ENCODE measurements at regions not wholly inside any gene's neighbourhood (a gene's known extent, or its start where the extent isn't known, plus 50 kb on each side); places are given as distances from the start of the nearest gene placed in this dataset.

GRCh38 chr3:148068466-148068865 is 629.2 kb upstream of the AGTR1 start:
- no CpG with 5 or more reads among the region's 1 CpG for WGBS (ENCODE audit: insufficient coverage)
- no peak for DNase-seq
- H3K36me3 ChIP-seq (ENCODE audit: control insufficient read depth, insufficient read depth, low read length): no peaks in the 10 kb centered on the region
- no peaks in the 10 kb centered on the region for H3K4me1 ChIP-seq (ENCODE audit: control insufficient read depth, insufficient read depth, low read length)
- H3K27ac ChIP-seq (ENCODE audit: low read length): no peak overlapping the region
- H3K4me3 ChIP-seq (ENCODE audit: low read length): no peak overlapping the region
- H3K27me3 ChIP-seq (ENCODE audit: control insufficient read depth, insufficient read depth, low read length): no peaks in the 10 kb centered on the region
- no peaks in the 10 kb centered on the region for H3K9me3 ChIP-seq (replicated peaks; ENCODE audit: control insufficient read depth, low read depth, low read length)

GRCh38 chr3:148070041-148070440 is 627.7 kb upstream of the AGTR1 start:
- H3K4me1 ChIP-seq (ENCODE audit: control insufficient read depth, insufficient read depth, low read length): no peaks in the 10 kb centered on the region
- no peak overlapping the region for H3K27ac ChIP-seq (ENCODE audit: low read length)
- no peak for DNase-seq
- no peaks in the 10 kb centered on the region for H3K9me3 ChIP-seq (replicated peaks; ENCODE audit: control insufficient read depth, low read depth, low read length)
- H3K36me3 ChIP-seq (ENCODE audit: control insufficient read depth, insufficient read depth, low read length): no peaks in the 10 kb centered on the region
- no peaks in the 10 kb centered on the region for H3K27me3 ChIP-seq (ENCODE audit: control insufficient read depth, insufficient read depth, low read length)
- WGBS (ENCODE audit: insufficient coverage): no CpG with 5 or more reads among the region's 3 CpGs
- no peak overlapping the region for H3K4me3 ChIP-seq (ENCODE audit: low read length)

- no peaks in the 10 kb centered on the region for H3K27me3 ChIP-seq (ENCODE audit: control insufficient read depth, insufficient read depth, low read length)
- no peak overlapping the region for H3K27ac ChIP-seq (ENCODE audit: low read length)
- no peaks in the 10 kb centered on the region for H3K4me1 ChIP-seq (ENCODE audit: control insufficient read depth, insufficient read depth, low read length)
- H3K9me3 ChIP-seq (replicated peaks; ENCODE audit: control insufficient read depth, low read depth, low read length): no peaks in the 10 kb centered on the region
- no CpG with 5 or more reads among the region's 4 CpGs for WGBS (ENCODE audit: insufficient coverage)
- H3K4me3 ChIP-seq (ENCODE audit: low read length): no peak overlapping the region
- no peaks in the 10 kb centered on the region for H3K36me3 ChIP-seq (ENCODE audit: control insufficient read depth, insufficient read depth, low read length)
- DNase-seq: no peak
Measured at GRCh38 chr3:148073721-148074456, 623.8 kb upstream of the AGTR1 start.

GRCh38 chr3:148074946-148075345 is 622.8 kb upstream of the AGTR1 start:
- Histone ChIP-seq H3K9me3 (replicated peaks; ENCODE audit: control insufficient read depth, low read depth, low read length) (no peaks in the 10 kb centered on the region), H3K4me1 (ENCODE audit: control insufficient read depth, insufficient read depth, low read length) (no peaks in the 10 kb centered on the region), H3K4me3 (ENCODE audit: low read length) (no peak overlapping the region), H3K27ac (ENCODE audit: low read length) (no peak overlapping the region), H3K36me3 (ENCODE audit: control insufficient read depth, insufficient read depth, low read length) (no peaks in the 10 kb centered on the region), H3K27me3 (ENCODE audit: control insufficient read depth, insufficient read depth, low read length) (no peaks in the 10 kb centered on the region)
- no peak for DNase-seq
- no CpG with 5 or more reads among the region's 2 CpGs for WGBS (ENCODE audit: insufficient coverage)

- peak; percentile 71 for DNase-seq
- WGBS (ENCODE audit: insufficient coverage): 0% methylated on average over 2 of the region's 5 CpGs
- no peaks in the 10 kb centered on the region for H3K27me3 ChIP-seq (ENCODE audit: control insufficient read depth, insufficient read depth, low read length)
- H3K4me3 ChIP-seq (ENCODE audit: low read length): no peak overlapping the region
- no peaks in the 10 kb centered on the region for H3K9me3 ChIP-seq (replicated peaks; ENCODE audit: control insufficient read depth, low read depth, low read length)
- H3K36me3 ChIP-seq (ENCODE audit: control insufficient read depth, insufficient read depth, low read length): no peaks in the 10 kb centered on the region
- H3K27ac ChIP-seq (ENCODE audit: low read length): no peak overlapping the region
- H3K4me1 ChIP-seq (ENCODE audit: control insufficient read depth, insufficient read depth, low read length): no peaks in the 10 kb centered on the region
Measured at GRCh38 chr3:148075771-148076716, 621.7 kb upstream of the AGTR1 start.

GRCh38 chr3:148077318-148077923 is 620.3 kb upstream of the AGTR1 start:
- Histone ChIP-seq H3K4me3 (ENCODE audit: low read length) (no peak overlapping the region), H3K4me1 (ENCODE audit: control insufficient read depth, insufficient read depth, low read length) (no peaks in the 10 kb centered on the region), H3K9me3 (replicated peaks; ENCODE audit: control insufficient read depth, low read depth, low read length) (no peaks in the 10 kb centered on the region), H3K27ac (ENCODE audit: low read length) (no peak overlapping the region), H3K27me3 (ENCODE audit: control insufficient read depth, insufficient read depth, low read length) (no peaks in the 10 kb centered on the region), H3K36me3 (ENCODE audit: control insufficient read depth, insufficient read depth, low read length) (no peaks in the 10 kb centered on the region)
- WGBS (ENCODE audit: insufficient coverage): no CpG with 5 or more reads among the region's 1 CpG
- peak; percentile 35 for DNase-seq

GRCh38 chr3:148077965-148078364 is 619.7 kb upstream of the AGTR1 start:
- Histone ChIP-seq H3K4me3 (ENCODE audit: low read length) (no peak overlapping the region), H3K9me3 (replicated peaks; ENCODE audit: control insufficient read depth, low read depth, low read length) (no peaks in the 10 kb centered on the region), H3K27me3 (ENCODE audit: control insufficient read depth, insufficient read depth, low read length) (no peaks in the 10 kb centered on the region), H3K4me1 (ENCODE audit: control insufficient read depth, insufficient read depth, low read length) (no peaks in the 10 kb centered on the region), H3K36me3 (ENCODE audit: control insufficient read depth, insufficient read depth, low read length) (no peaks in the 10 kb centered on the region), H3K27ac (ENCODE audit: low read length) (no peak overlapping the region)
- WGBS (ENCODE audit: insufficient coverage): no CpG with 5 or more reads among the region's 2 CpGs
- no peak for DNase-seq

- Histone ChIP-seq H3K9me3 (replicated peaks; ENCODE audit: control insufficient read depth, low read depth, low read length) (no peaks in the 10 kb centered on the region), H3K36me3 (ENCODE audit: control insufficient read depth, insufficient read depth, low read length) (no peaks in the 10 kb centered on the region), H3K27ac (ENCODE audit: low read length) (no peak overlapping the region), H3K4me3 (ENCODE audit: low read length) (no peak overlapping the region), H3K27me3 (ENCODE audit: control insufficient read depth, insufficient read depth, low read length) (no peaks in the 10 kb centered on the region), H3K4me1 (ENCODE audit: control insufficient read depth, insufficient read depth, low read length) (no peaks in the 10 kb centered on the region)
- DNase-seq: no peak
Measured at GRCh38 chr3:148078658-148079057, 619.0 kb upstream of the AGTR1 start.

GRCh38 chr3:148079370-148079769 is 618.3 kb upstream of the AGTR1 start:
- Histone ChIP-seq H3K4me1 (ENCODE audit: control insufficient read depth, insufficient read depth, low read length) (no peaks in the 10 kb centered on the region), H3K4me3 (ENCODE audit: low read length) (no peak overlapping the region), H3K27ac (ENCODE audit: low read length) (no peak overlapping the region), H3K27me3 (ENCODE audit: control insufficient read depth, insufficient read depth, low read length) (no peaks in the 10 kb centered on the region), H3K36me3 (ENCODE audit: control insufficient read depth, insufficient read depth, low read length) (no peaks in the 10 kb centered on the region), H3K9me3 (replicated peaks; ENCODE audit: control insufficient read depth, low read depth, low read length) (no peaks in the 10 kb centered on the region)
- WGBS (ENCODE audit: insufficient coverage): no CpG with 5 or more reads among the region's 6 CpGs
- peak; percentile 41 for DNase-seq

- H3K4me1 ChIP-seq (ENCODE audit: control insufficient read depth, insufficient read depth, low read length): no peaks in the 10 kb centered on the region
- no CpG with 5 or more reads among the region's 1 CpG for WGBS (ENCODE audit: insufficient coverage)
Measured at GRCh38 chr3:148081926-148082325, 615.8 kb upstream of the AGTR1 start.

More at GRCh38 chr3:148081926-148082325, 615.8 kb upstream of the AGTR1 start:
- Histone ChIP-seq H3K4me3 (ENCODE audit: low read length) (no peak overlapping the region), H3K27me3 (ENCODE audit: control insufficient read depth, insufficient read depth, low read length) (no peaks in the 10 kb centered on the region), H3K36me3 (ENCODE audit: control insufficient read depth, insufficient read depth, low read length) (no peaks in the 10 kb centered on the region), H3K9me3 (replicated peaks; ENCODE audit: control insufficient read depth, low read depth, low read length) (no peaks in the 10 kb centered on the region), H3K27ac (ENCODE audit: low read length) (no peak overlapping the region)
- no peak for DNase-seq
